Liver (tissue), 7 donors: ENCODE measurements at regions not wholly inside any gene's neighbourhood (a gene's known extent, or its start where the extent isn't known, plus 50 kb on each side); places are given as distances from the start of the nearest gene placed in this dataset.

Experiments used
- DNase-seq: peaks from one replicate; pipeline ENCODE4 v3.0.0-alpha.2; 2017; ENCODE audit warnings: low spot score
- H3K27ac ChIP-seq, 2 donors: one replicate each; pipeline ENCODE4 v1.7.0; 2013; ENCODE audit warnings: inconsistent platforms in 2 of 2, low read length in 2 of 2, control low read depth in 1 of 2, low read depth in 1 of 2, mild to moderate bottlenecking in 1 of 2
- H3K27me3 ChIP-seq, 4 donors: one replicate each; pipeline versions ENCODE4 v1.6.1 to v1.7.0; 2013; ENCODE audit warnings: low read length in 3 of 4, inconsistent platforms in 1 of 4, mild to moderate bottlenecking in 1 of 4, moderate library complexity in 1 of 4; ENCODE audit not compliant: control insufficient read depth in 4 of 4, insufficient read depth in 4 of 4
- H3K36me3 ChIP-seq, 4 donors: one replicate each; pipeline versions ENCODE4 v1.6.1 to v1.7.0; 2013; ENCODE audit warnings: low read length in 3 of 4, mild to moderate bottlenecking in 3 of 4, low read depth in 1 of 4, moderate library complexity in 1 of 4; ENCODE audit not compliant: control insufficient read depth in 4 of 4, insufficient read depth in 3 of 4
- H3K4me1 ChIP-seq, 4 donors: one replicate each; pipeline versions ENCODE4 v1.6.1 to v1.7.0; 2013; ENCODE audit warnings: low read length in 3 of 4, mild to moderate bottlenecking in 3 of 4, moderate library complexity in 1 of 4; ENCODE audit not compliant: control insufficient read depth in 4 of 4, insufficient read depth in 4 of 4
- H3K4me3 ChIP-seq, 3 donors: one replicate each; pipeline versions ENCODE4 v1.6.1 to v1.7.0; 2013; ENCODE audit warnings: low read length in 3 of 3, control low read depth in 1 of 3, low read depth in 1 of 3, mild to moderate bottlenecking in 1 of 3
- H3K9ac ChIP-seq, 2 donors: one replicate each; pipeline ENCODE4 v1.7.0; 2013; ENCODE audit warnings: low read length in 2 of 2, mild to moderate bottlenecking in 2 of 2, moderate library complexity in 2 of 2, control low read depth in 1 of 2, low read depth in 1 of 2
- H3K9me3 ChIP-seq, 4 donors: one replicate each; pipeline versions ENCODE4 v1.6.1 to v1.7.0; 2013; ENCODE audit warnings: low read length in 3 of 4; ENCODE audit not compliant: control insufficient read depth in 4 of 4
- FOXA1 ChIP-seq: IDR thresholded peaks from 2 replicates; pipeline ENCODE4 v1.6.1; 2016; ENCODE audit warnings: antibody characterized with exemption
- FOXA2 ChIP-seq: IDR thresholded peaks from 2 replicates; pipeline ENCODE4 v1.6.1; 2016; ENCODE audit warnings: antibody characterized with exemption
- GABPA ChIP-seq, 2 donors: IDR thresholded peaks in 1 of 2; conservative IDR thresholded peaks in 1 of 2; 2 replicates each; pipeline ENCODE4 v1.6.1; 2016; ENCODE audit warnings: antibody characterized with exemption in 2 of 2, mild to moderate bottlenecking in 1 of 2, moderate library complexity in 1 of 2
- HNF4A ChIP-seq, 2 donors: conservative IDR thresholded peaks; 2 replicates each; pipeline ENCODE4 v1.6.1; 2016; ENCODE audit warnings: antibody characterized with exemption in 2 of 2, mild to moderate bottlenecking in 2 of 2
- HNF4G ChIP-seq: IDR thresholded peaks from 2 replicates; pipeline ENCODE4 v1.6.1; 2016; ENCODE audit warnings: antibody characterized with exemption
- JUND ChIP-seq, 2 donors: IDR thresholded peaks; 2 replicates each; pipeline ENCODE4 v1.6.1; 2016; ENCODE audit warnings: antibody characterized with exemption in 2 of 2
- MAX ChIP-seq: IDR thresholded peaks from 2 replicates; pipeline ENCODE4 v1.6.1; 2016; ENCODE audit warnings: antibody characterized with exemption
- NR2F2 ChIP-seq: IDR thresholded peaks from 2 replicates; pipeline ENCODE4 v1.6.1; 2016; ENCODE audit warnings: antibody characterized with exemption
- RAD21 ChIP-seq, 2 donors: IDR thresholded peaks; 2 replicates each; pipeline ENCODE4 v1.6.1; 2016; ENCODE audit warnings: antibody characterized with exemption in 2 of 2, mild to moderate bottlenecking in 2 of 2
- RXRA ChIP-seq, 2 donors: IDR thresholded peaks; 2 replicates each; pipeline ENCODE4 v1.6.1; 2017 to 2018; ENCODE audit warnings: antibody characterized with exemption in 2 of 2, mild to moderate bottlenecking in 1 of 2
- SP1 ChIP-seq: IDR thresholded peaks from 2 replicates; pipeline ENCODE4 v1.6.1; 2018; ENCODE audit warnings: antibody characterized with exemption, mild to moderate bottlenecking
- TAF1 ChIP-seq: conservative IDR thresholded peaks from 2 replicates; pipeline ENCODE4 v1.6.1; 2016; ENCODE audit warnings: antibody characterized with exemption, mild to moderate bottlenecking
- YY1 ChIP-seq: IDR thresholded peaks from 2 replicates; pipeline ENCODE4 v1.6.1; 2016; ENCODE audit warnings: antibody characterized with exemption, mild to moderate bottlenecking
- WGBS: extraction: QIAGEN DNeasy Blood & Tissue Kit; methylation state at CpG from one replicate; pipeline ENCODE4 v1.1.7; 2013; 5-methylcytosine and 5-hydroxymethylcytosine counted together
- TF ChIP-seq, protein P1 (sequence below): IDR thresholded peaks from 2 replicates; pipeline ENCODE4 v1.6.1; 2016; ENCODE audit warnings: antibody characterized with exemption
- TF ChIP-seq, protein P2 (sequence below): IDR thresholded peaks from 2 replicates; pipeline ENCODE4 v1.6.1; 2016; ENCODE audit warnings: antibody characterized with exemption, mild to moderate bottlenecking
- TF ChIP-seq, protein P3 (sequence below): IDR thresholded peaks from 2 replicates; pipeline ENCODE4 v1.6.1; 2016; ENCODE audit warnings: antibody characterized with exemption
- donor health status: healthy.
- donor health status: healthy.
- donor health status: healthy.
- donor health status: healthy.

DNA sequence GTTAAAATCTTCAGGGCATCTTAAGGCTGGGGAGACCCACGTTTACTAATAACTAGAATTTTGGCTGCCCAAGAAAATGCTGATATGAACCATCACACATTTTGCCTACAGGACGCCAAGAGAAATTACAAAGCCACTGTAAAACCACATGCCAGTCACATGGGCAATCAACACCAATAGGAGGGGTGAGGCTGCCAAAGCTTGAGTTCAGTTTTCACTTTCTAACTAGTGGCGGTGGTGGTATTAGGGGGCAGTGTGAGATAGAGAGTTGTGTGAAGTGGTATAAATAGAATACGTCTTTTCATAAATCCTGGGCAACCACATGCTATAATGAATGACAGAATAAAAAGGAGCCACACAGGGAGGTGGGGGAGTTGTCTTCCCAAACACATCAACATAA lies 147.3 kb downstream of the WNT5A start:
- WGBS: 73% methylated on average over 4 of the region's 4 CpGs
- no peak for DNase-seq
- TF ChIP-seq YY1 (no peak), HNF4G (no peak), FOXA1 (no peak), GABPA (IDR thresholded peaks at IDR 0.05 in 1 of 2, conservative IDR thresholded peaks at IDR 0.05 in 1 of 2) (no peak), JUND (IDR thresholded peaks at IDR 0.05) (no peak), TAF1 (no peak), MAX (no peak), FOXA2 (no peak), SP1 (no peak), HNF4A (conservative IDR thresholded peaks at IDR 0.05) (no peak)
- TF ChIP-seq, protein P1, sequence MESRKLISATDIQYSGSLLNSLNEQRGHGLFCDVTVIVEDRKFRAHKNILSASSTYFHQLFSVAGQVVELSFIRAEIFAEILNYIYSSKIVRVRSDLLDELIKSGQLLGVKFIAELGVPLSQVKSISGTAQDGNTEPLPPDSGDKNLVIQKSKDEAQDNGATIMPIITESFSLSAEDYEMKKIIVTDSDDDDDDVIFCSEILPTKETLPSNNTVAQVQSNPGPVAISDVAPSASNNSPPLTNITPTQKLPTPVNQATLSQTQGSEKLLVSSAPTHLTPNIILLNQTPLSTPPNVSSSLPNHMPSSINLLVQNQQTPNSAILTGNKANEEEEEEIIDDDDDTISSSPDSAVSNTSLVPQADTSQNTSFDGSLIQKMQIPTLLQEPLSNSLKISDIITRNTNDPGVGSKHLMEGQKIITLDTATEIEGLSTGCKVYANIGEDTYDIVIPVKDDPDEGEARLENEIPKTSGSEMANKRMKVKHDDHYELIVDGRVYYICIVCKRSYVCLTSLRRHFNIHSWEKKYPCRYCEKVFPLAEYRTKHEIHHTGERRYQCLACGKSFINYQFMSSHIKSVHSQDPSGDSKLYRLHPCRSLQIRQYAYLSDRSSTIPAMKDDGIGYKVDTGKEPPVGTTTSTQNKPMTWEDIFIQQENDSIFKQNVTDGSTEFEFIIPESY: no peak

GRCh38 chr3:55339390-55339789 lies 147.7 kb downstream of the WNT5A start:
- H3K9ac ChIP-seq: no peak overlapping the region
- H3K4me1 ChIP-seq: no peaks in the 10 kb centered on the region
- TF ChIP-seq YY1 (no peak), MAX (no peak), HNF4G (no peak), GABPA (IDR thresholded peaks at IDR 0.05 in 1 of 2, conservative IDR thresholded peaks at IDR 0.05 in 1 of 2) (no peak), TAF1 (no peak), RXRA (IDR thresholded peaks at IDR 0.05) (no peak), NR2F2 (no peak), JUND (IDR thresholded peaks at IDR 0.05) (no peak), FOXA2 (no peak), RAD21 (IDR thresholded peaks at IDR 0.05) (no peak), HNF4A (conservative IDR thresholded peaks at IDR 0.05) (no peak)
- TF ChIP-seq, protein P2, sequence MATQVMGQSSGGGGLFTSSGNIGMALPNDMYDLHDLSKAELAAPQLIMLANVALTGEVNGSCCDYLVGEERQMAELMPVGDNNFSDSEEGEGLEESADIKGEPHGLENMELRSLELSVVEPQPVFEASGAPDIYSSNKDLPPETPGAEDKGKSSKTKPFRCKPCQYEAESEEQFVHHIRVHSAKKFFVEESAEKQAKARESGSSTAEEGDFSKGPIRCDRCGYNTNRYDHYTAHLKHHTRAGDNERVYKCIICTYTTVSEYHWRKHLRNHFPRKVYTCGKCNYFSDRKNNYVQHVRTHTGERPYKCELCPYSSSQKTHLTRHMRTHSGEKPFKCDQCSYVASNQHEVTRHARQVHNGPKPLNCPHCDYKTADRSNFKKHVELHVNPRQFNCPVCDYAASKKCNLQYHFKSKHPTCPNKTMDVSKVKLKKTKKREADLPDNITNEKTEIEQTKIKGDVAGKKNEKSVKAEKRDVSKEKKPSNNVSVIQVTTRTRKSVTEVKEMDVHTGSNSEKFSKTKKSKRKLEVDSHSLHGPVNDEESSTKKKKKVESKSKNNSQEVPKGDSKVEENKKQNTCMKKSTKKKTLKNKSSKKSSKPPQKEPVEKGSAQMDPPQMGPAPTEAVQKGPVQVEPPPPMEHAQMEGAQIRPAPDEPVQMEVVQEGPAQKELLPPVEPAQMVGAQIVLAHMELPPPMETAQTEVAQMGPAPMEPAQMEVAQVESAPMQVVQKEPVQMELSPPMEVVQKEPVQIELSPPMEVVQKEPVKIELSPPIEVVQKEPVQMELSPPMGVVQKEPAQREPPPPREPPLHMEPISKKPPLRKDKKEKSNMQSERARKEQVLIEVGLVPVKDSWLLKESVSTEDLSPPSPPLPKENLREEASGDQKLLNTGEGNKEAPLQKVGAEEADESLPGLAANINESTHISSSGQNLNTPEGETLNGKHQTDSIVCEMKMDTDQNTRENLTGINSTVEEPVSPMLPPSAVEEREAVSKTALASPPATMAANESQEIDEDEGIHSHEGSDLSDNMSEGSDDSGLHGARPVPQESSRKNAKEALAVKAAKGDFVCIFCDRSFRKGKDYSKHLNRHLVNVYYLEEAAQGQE: no peak
- TF ChIP-seq, protein P1: no peak
- TF ChIP-seq, protein P3, sequence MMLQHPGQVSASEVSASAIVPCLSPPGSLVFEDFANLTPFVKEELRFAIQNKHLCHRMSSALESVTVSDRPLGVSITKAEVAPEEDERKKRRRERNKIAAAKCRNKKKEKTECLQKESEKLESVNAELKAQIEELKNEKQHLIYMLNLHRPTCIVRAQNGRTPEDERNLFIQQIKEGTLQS: no peak
- H3K27me3 ChIP-seq: peaks cover 0 to 4% (median 0%) of the 10 kb centered on the region in 4 donors
- no peak overlapping the region for H3K27ac ChIP-seq
- H3K9me3 ChIP-seq: no peaks in the 10 kb centered on the region
- H3K36me3 ChIP-seq: no peaks in the 10 kb centered on the region
- 80% methylated on average over 3 of the region's 3 CpGs for WGBS
- DNase-seq: no peak
- H3K4me3 ChIP-seq: no peak overlapping the region

More for the DNA sequence above, 147.3 kb downstream of the WNT5A start:
- Histone ChIP-seq H3K4me1 (no peaks in the 10 kb centered on the region), H3K4me3 (no peak overlapping the region), H3K27ac (no peak overlapping the region), H3K9me3 (no peaks in the 10 kb centered on the region), H3K36me3 (no peaks in the 10 kb centered on the region), H3K9ac (no peak overlapping the region), H3K27me3 (peaks cover 0 to 4% (median 0%) of the 10 kb centered on the region in 4 donors)
